Naive thymus-derived CD4-positive, alpha-beta T cell (primary cell): ENCODE measurements at regions not wholly inside any gene's neighbourhood (a gene's known extent, or its start where the extent isn't known, plus 50 kb on each side); places are given as distances from the start of the nearest gene placed in this dataset.
"Not testable (repeated sequence)": the region's sequence is repeated elsewhere in the genome, so short reads cannot be mapped to it uniquely, and the experiment has no call there.

Experiments
- ATAC-seq: fragments of 150-1000 bp; cut with Tn5 transposase; 2 replicates; pipeline ENCODE4 v1.10.0; 2021; ENCODE audit warnings: mild to moderate bottlenecking, moderate library complexity
- CTCF ChIA-PET: fragments of 350-600 bp; sonication (Branson Sonifier 250); formaldehyde crosslinking; loops from one replicate; lab custom pipeline; 2021; ENCODE audit warnings: antibody characterized with exemption; lab: Charles Lee
- POLR2A ChIA-PET: fragments of 350-600 bp; sonication (Branson Sonifier 250); formaldehyde crosslinking; loops from one replicate; lab custom pipeline; 2021; ENCODE audit warnings: antibody characterized with exemption, inconsistent platforms; lab: Charles Lee
- DNase-seq, 9 donors: peaks; one replicate each; pipeline versions ENCODE4 v3.0.0 to v3.0.0-alpha.2; 2020 to 2022; ENCODE audit warnings: mixed read lengths in 1 of 9
- H3K27ac ChIP-seq: one replicate; pipeline ENCODE4 v1.7.0; 2013; ENCODE audit warnings: mild to moderate bottlenecking, low read depth, low read length, moderate library complexity
- H3K27me3 ChIP-seq, 2 donors: one replicate each; pipeline ENCODE4 v1.7.0; 2013; ENCODE audit warnings: low read length in 2 of 2, mild to moderate bottlenecking in 2 of 2, moderate library complexity in 2 of 2; ENCODE audit not compliant: control insufficient read depth in 2 of 2, insufficient read depth in 2 of 2
- H3K36me3 ChIP-seq, 3 experiments: 1 replicate in 2 of 3; 2 replicates in 1 of 3; pipeline ENCODE4 v1.7.0; 2013; ENCODE audit warnings: low read length in 3 of 3, mild to moderate bottlenecking in 3 of 3, moderate library complexity in 1 of 3; ENCODE audit not compliant: insufficient read depth in 3 of 3, control insufficient read depth in 2 of 3
- H3K4me1 ChIP-seq, 2 donors: one replicate each; pipeline ENCODE4 v1.7.0; 2013; ENCODE audit warnings: low read length in 2 of 2, mild to moderate bottlenecking in 2 of 2, moderate library complexity in 1 of 2; ENCODE audit not compliant: control insufficient read depth in 2 of 2, insufficient read depth in 2 of 2
- H3K4me3 ChIP-seq: 2 replicates; pipeline ENCODE4 v1.7.0; 2013; ENCODE audit warnings: mild to moderate bottlenecking, low read length
- H3K9me3 ChIP-seq, 3 experiments: 1 replicate in 2 of 3; 2 replicates in 1 of 3; pipeline ENCODE4 v1.7.0; 2013; ENCODE audit warnings: low read length in 3 of 3; ENCODE audit not compliant: control insufficient read depth in 2 of 3
- H3K27ac Mint-ChIP-seq, 9 donors: one replicate each; pipeline ENCODE4 v1.8.0; 2020 to 2022; ENCODE audit warnings: mixed read lengths in 9 of 9, mild to moderate bottlenecking in 8 of 9, moderate library complexity in 5 of 9, inconsistent platforms in 2 of 9
- H3K27me3 Mint-ChIP-seq, 5 donors: one replicate each; pipeline ENCODE4 v1.8.0; 2021 to 2022; ENCODE audit warnings: mixed read lengths in 5 of 5, mild to moderate bottlenecking in 1 of 5
- H3K36me3 Mint-ChIP-seq, 5 donors: one replicate each; pipeline ENCODE4 v1.8.0; 2020 to 2022; ENCODE audit warnings: mixed read lengths in 5 of 5, mild to moderate bottlenecking in 3 of 5, inconsistent platforms in 1 of 5
- H3K4me1 Mint-ChIP-seq, 7 donors: one replicate each; pipeline ENCODE4 v1.8.0; 2020 to 2022; ENCODE audit warnings: mixed read lengths in 7 of 7, mild to moderate bottlenecking in 3 of 7, inconsistent platforms in 1 of 7
- H3K4me3 Mint-ChIP-seq, 10 donors: one replicate each; pipeline ENCODE4 v1.8.0; 2020 to 2022; ENCODE audit warnings: mild to moderate bottlenecking in 10 of 10, mixed read lengths in 10 of 10, moderate library complexity in 6 of 10, inconsistent platforms in 2 of 10
- H3K9me3 Mint-ChIP-seq, 11 donors: one replicate each; pipeline ENCODE4 v1.8.0; 2020 to 2022; ENCODE audit warnings: mixed read lengths in 11 of 11, mild to moderate bottlenecking in 4 of 11, inconsistent platforms in 1 of 11, moderate library complexity in 1 of 11
- intact Hi-C, 2 donors: fragments of 100-400 bp; cut with micrococcal nuclease; formaldehyde crosslinking; loops; one replicate each; pipeline ENCODE4 v1.15.1; 2023

GRCh38 chr9:39663713-39664112, 308.2 kb downstream of the SPATA31A1 start:
- ATAC-seq, H3K9me3 ChIP-seq, intact Hi-C loops, H3K36me3 ChIP-seq, DNase-seq, H3K27me3 ChIP-seq, POLR2A ChIA-PET, H3K4me1 Mint-ChIP-seq, H3K9me3 Mint-ChIP-seq, H3K36me3 Mint-ChIP-seq, CTCF ChIA-PET, H3K4me1 ChIP-seq, H3K27ac Mint-ChIP-seq, H3K27me3 Mint-ChIP-seq, H3K4me3 Mint-ChIP-seq, H3K27ac ChIP-seq, H3K4me3 ChIP-seq: not testable (repeated sequence)

- DNase-seq, H3K9me3 ChIP-seq, intact Hi-C loops, H3K27me3 ChIP-seq, CTCF ChIA-PET, H3K4me3 Mint-ChIP-seq, H3K4me1 ChIP-seq, H3K4me3 ChIP-seq, H3K27ac Mint-ChIP-seq, H3K9me3 Mint-ChIP-seq, H3K27ac ChIP-seq, POLR2A ChIA-PET, ATAC-seq, H3K36me3 ChIP-seq, H3K27me3 Mint-ChIP-seq, H3K4me1 Mint-ChIP-seq, H3K36me3 Mint-ChIP-seq: not testable (repeated sequence)
Measured at GRCh38 chr9:39665020-39665419, 309.6 kb downstream of the SPATA31A1 start.

- intact Hi-C loops, CTCF ChIA-PET, H3K4me3 Mint-ChIP-seq, H3K27me3 ChIP-seq, H3K36me3 Mint-ChIP-seq, POLR2A ChIA-PET, H3K36me3 ChIP-seq, H3K9me3 Mint-ChIP-seq, ATAC-seq, H3K4me1 ChIP-seq, H3K27ac ChIP-seq, H3K27ac Mint-ChIP-seq, H3K4me3 ChIP-seq, DNase-seq, H3K9me3 ChIP-seq, H3K4me1 Mint-ChIP-seq, H3K27me3 Mint-ChIP-seq: not testable (repeated sequence)
Measured at GRCh38 chr9:39674437-39675210, 319.2 kb downstream of the SPATA31A1 start.

GRCh38 chr9:39675211-39675553, 319.7 kb downstream of the SPATA31A1 start:
- H3K27me3 Mint-ChIP-seq, H3K27ac Mint-ChIP-seq, CTCF ChIA-PET, H3K4me3 ChIP-seq, H3K36me3 ChIP-seq, POLR2A ChIA-PET, H3K9me3 ChIP-seq, H3K4me3 Mint-ChIP-seq, H3K9me3 Mint-ChIP-seq, H3K27me3 ChIP-seq, H3K36me3 Mint-ChIP-seq, DNase-seq, H3K27ac ChIP-seq, H3K4me1 Mint-ChIP-seq, ATAC-seq, intact Hi-C loops, H3K4me1 ChIP-seq: not testable (repeated sequence)

- H3K27me3 Mint-ChIP-seq, H3K4me3 ChIP-seq, H3K27ac Mint-ChIP-seq, POLR2A ChIA-PET, H3K27ac ChIP-seq, DNase-seq, H3K9me3 Mint-ChIP-seq, H3K4me3 Mint-ChIP-seq, H3K4me1 Mint-ChIP-seq, H3K36me3 Mint-ChIP-seq, CTCF ChIA-PET, H3K4me1 ChIP-seq, intact Hi-C loops, H3K9me3 ChIP-seq, H3K36me3 ChIP-seq, H3K27me3 ChIP-seq: not testable (repeated sequence)
- ATAC-seq = peak; percentile 37
Measured at GRCh38 chr9:39678534-39679263, 323.2 kb downstream of the SPATA31A1 start.

- intact Hi-C loops, H3K36me3 Mint-ChIP-seq, H3K9me3 Mint-ChIP-seq, H3K4me3 Mint-ChIP-seq, ATAC-seq, H3K36me3 ChIP-seq, POLR2A ChIA-PET, H3K4me1 Mint-ChIP-seq, H3K27ac Mint-ChIP-seq, H3K4me3 ChIP-seq, H3K27ac ChIP-seq, H3K27me3 ChIP-seq, H3K9me3 ChIP-seq, H3K27me3 Mint-ChIP-seq, CTCF ChIA-PET, H3K4me1 ChIP-seq: not testable (repeated sequence)
- DNase-seq = peak in 2 of 9 donors; percentile 0
Measured at GRCh38 chr9:39680694-39681401, 325.4 kb downstream of the SPATA31A1 start.
